HG02938 (cell line): ENCODE measurements at regions not wholly inside any gene's neighbourhood (a gene's known extent, or its start where the extent isn't known, plus 50 kb on each side); places are given as distances from the start of the nearest gene placed in this dataset.
"Not testable (repeated sequence)": the region's sequence is repeated elsewhere in the genome, so short reads cannot be mapped to it uniquely, and the experiment has no call there.

Experiments
- ATAC-seq: cut with Tn5 transposase; IDR thresholded peaks from one replicate; pipeline ENCODE4 v1.9.1; 2021; ENCODE audit warnings: mild to moderate bottlenecking, moderate library complexity; ENCODE audit not compliant: unreplicated experiment

GRCh38 chr4:133598779-133599178, 449.7 kb downstream of the PCDH10 start:
- ATAC-seq: no peak

GRCh38 chr4:133597251-133597650, 448.2 kb downstream of the PCDH10 start:
- ATAC-seq: no peak

GRCh38 chr4:133596459-133596858, 447.4 kb downstream of the PCDH10 start:
- ATAC-seq: no peak

- no peak for ATAC-seq
These were observed 445.5 kb downstream of the PCDH10 start for GRCh38 chr4:133594390-133595207.

- no peak for ATAC-seq
These were observed 444.7 kb downstream of the PCDH10 start for GRCh38 chr4:133593764-133594163.

- ATAC-seq: no peak
These were observed 443.5 kb downstream of the PCDH10 start for GRCh38 chr4:133592591-133592990.

GRCh38 chr4:133592106-133592505, 443.0 kb downstream of the PCDH10 start:
- no peak for ATAC-seq

- no peak for ATAC-seq
These were observed 439.2 kb downstream of the PCDH10 start for GRCh38 chr4:133588306-133588705.

- no peak for ATAC-seq
These were observed 436.2 kb downstream of the PCDH10 start for GRCh38 chr4:133585323-133585722.

- ATAC-seq: no peak
These were observed 435.6 kb downstream of the PCDH10 start for GRCh38 chr4:133584714-133585113.

GRCh38 chr4:133581996-133582619, 433.0 kb downstream of the PCDH10 start:
- ATAC-seq: no peak

GRCh38 chr4:133574248-133574647, 425.2 kb downstream of the PCDH10 start:
- no peak for ATAC-seq

GRCh38 chr4:133565379-133565778, 416.3 kb downstream of the PCDH10 start:
- ATAC-seq: no peak

- ATAC-seq: no peak
These were observed 410.9 kb downstream of the PCDH10 start for GRCh38 chr4:133559987-133560386.

- no peak for ATAC-seq
These were observed 406.6 kb downstream of the PCDH10 start for GRCh38 chr4:133555671-133556070.

- no peak for ATAC-seq
These were observed 401.3 kb downstream of the PCDH10 start for GRCh38 chr4:133550436-133550835.

GRCh38 chr4:133544097-133544496, 395.0 kb downstream of the PCDH10 start:
- ATAC-seq: no peak

- no peak for ATAC-seq
These were observed 388.7 kb downstream of the PCDH10 start for GRCh38 chr4:133537780-133538281.

GRCh38 chr4:133534224-133534623, 385.1 kb downstream of the PCDH10 start:
- not testable (repeated sequence) for ATAC-seq

- no peak for ATAC-seq
These were observed 375.3 kb downstream of the PCDH10 start for GRCh38 chr4:133524369-133524768.

GRCh38 chr4:133513901-133514300, 364.8 kb downstream of the PCDH10 start:
- no peak for ATAC-seq

- no peak for ATAC-seq
These were observed 349.1 kb downstream of the PCDH10 start for GRCh38 chr4:133498149-133498548.
